ENCODE measurements at regions not wholly inside any gene's neighbourhood (a gene's known extent, or its start where the extent isn't known, plus 50 kb on each side); places are given as distances from the start of the nearest gene placed in this dataset.

GRCh38 chr9:86470326-86470725 lies 116.1 kb upstream of the TUT7 start:
- DNase-seq, result no peak

- no peak for DNase-seq
Observed at GRCh38 chr9:86469476-86470250, 115.5 kb upstream of the TUT7 start.

GRCh38 chr9:86464242-86464641 lies 110.0 kb upstream of the TUT7 start:
- DNase-seq, result no peak

GRCh38 chr9:86460216-86461002 lies 106.2 kb upstream of the TUT7 start:
- no peak for DNase-seq

- no peak for DNase-seq
Observed at GRCh38 chr9:86459599-86460155, 105.5 kb upstream of the TUT7 start.

- no peak for DNase-seq
Observed at GRCh38 chr9:86459191-86459590, 105.0 kb upstream of the TUT7 start.

GRCh38 chr9:86458191-86458855 lies 104.1 kb upstream of the TUT7 start:
- DNase-seq, result no peak

GRCh38 chr9:86456416-86456815 lies 102.2 kb upstream of the TUT7 start:
- no peak for DNase-seq

GRCh38 chr9:86454701-86455615 lies 100.7 kb upstream of the TUT7 start:
- DNase-seq, result no peak

- DNase-seq, result no peak
Observed at GRCh38 chr9:86452201-86452828, 98.1 kb upstream of the TUT7 start.

GRCh38 chr9:86449246-86449645 lies 95.0 kb upstream of the TUT7 start:
- DNase-seq, result no peak

GRCh38 chr9:86445671-86446070 lies 91.5 kb upstream of the TUT7 start:
- DNase-seq, result no peak

- no peak for DNase-seq
Observed at GRCh38 chr9:86443992-86444391, 89.8 kb upstream of the TUT7 start.

GRCh38 chr9:86434039-86434726 lies 80.0 kb upstream of the TUT7 start:
- peak; percentile 43 for DNase-seq

- DNase-seq, result no peak
Observed at GRCh38 chr9:86424251-86424891, 70.2 kb upstream of the TUT7 start.

GRCh38 chr9:86413971-86414880 lies 60.0 kb upstream of the TUT7 start:
- DNase-seq, result peak; percentile 33

GRCh38 chr9:86410281-86410680 lies 56.1 kb upstream of the TUT7 start:
- DNase-seq, result no peak

GRCh38 chr9:86408121-86408520 lies 53.9 kb upstream of the TUT7 start:
- DNase-seq, result no peak

- no peak for DNase-seq
Observed at GRCh38 chr9:86407022-86407421, 52.8 kb upstream of the TUT7 start.

- DNase-seq, result no peak
Observed at GRCh38 chr9:86406366-86406765, 52.2 kb upstream of the TUT7 start.
